ENCODE measurements at regions not wholly inside any gene's neighbourhood (a gene's known extent, or its start where the extent isn't known, plus 50 kb on each side); places are given as distances from the start of the nearest gene placed in this dataset.

DNA sequence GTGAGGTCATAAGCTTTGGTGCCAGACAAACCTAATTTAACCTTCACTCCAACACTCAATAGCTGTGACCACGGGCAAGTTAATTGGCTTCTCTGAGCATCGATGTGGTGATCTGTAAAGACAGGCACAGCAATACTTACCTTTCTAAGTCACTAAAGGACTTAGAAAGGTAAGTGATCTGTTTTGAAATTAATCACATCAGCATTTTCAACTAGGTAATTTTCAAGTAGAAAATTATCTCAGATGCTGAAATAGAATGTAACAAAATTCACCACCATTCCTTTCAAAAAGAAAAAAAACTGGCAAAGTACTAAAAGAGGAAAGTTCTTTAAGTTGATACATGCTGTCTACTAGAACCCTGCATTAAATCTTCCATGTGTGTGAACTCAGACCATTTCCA is 354.5 kb downstream of the ICE1 start:
- H3K18ac ChIP-seq (ENCODE audit: extremely low read depth, low read length), result no peak overlapping the region
- TF ChIP-seq RXRA (IDR thresholded peaks at IDR 0.05; ENCODE audit: insufficient read depth, low read depth, low read length) (no peak), GTF2F1 (IDR thresholded peaks at IDR 0.05; ENCODE audit: borderline replicate concordance, low read depth, low read length) (no peak), NANOG (IDR thresholded peaks at IDR 0.05; ENCODE audit: insufficient read depth, low read depth, low read length, poor library complexity, severe bottlenecking) (no peak), KDM5A (IDR thresholded peaks at IDR 0.05; ENCODE audit: low read length) (no peak), TBP (IDR thresholded peaks at IDR 0.05; ENCODE audit: low read depth, low read length) (no peak), RAD21 (IDR thresholded peaks at IDR 0.05 in 1 of 2, conservative IDR thresholded peaks at IDR 0.05 in 1 of 2; ENCODE audit: low read depth in 2 of 2, low read length in 2 of 2) (no peak), RNF2 (IDR thresholded peaks at IDR 0.05; ENCODE audit: borderline replicate concordance, low read depth, low read length, missing control alignments, poor library complexity, severe bottlenecking) (no peak), RBBP5 (IDR thresholded peaks at IDR 0.05; ENCODE audit: borderline replicate concordance, low read depth, low read length) (no peak), SIRT6 (IDR thresholded peaks at IDR 0.05; ENCODE audit: low read length) (no peak)
- H4K8ac ChIP-seq (ENCODE audit: extremely low read depth, insufficient read depth, low read length), result no peak overlapping the region
- no peak overlapping the region for H3K4ac ChIP-seq (replicated peaks; ENCODE audit: insufficient read length, low read depth, low read length)
- H2BK15ac ChIP-seq (ENCODE audit: low read length), result no peak overlapping the region
- H3K23me2 ChIP-seq (ENCODE audit: low read depth, low read length), result no peaks in the 10 kb centered on the region
- H2BK20ac ChIP-seq (ENCODE audit: low read length), result no peak overlapping the region
- no peak overlapping the region for H4K91ac ChIP-seq (replicated peaks; ENCODE audit: insufficient read length, low read length)
- ChIA-PET POLR2A (ENCODE audit: partially characterized antibody) (no interaction called here), CTCF (ENCODE audit: partially characterized antibody) (no interaction called here)
- H2BK120ac ChIP-seq (replicated peaks; ENCODE audit: low read depth, low read length), result no peak overlapping the region
- no peak overlapping the region for H2BK12ac ChIP-seq (ENCODE audit: low read depth, low read length)
- no peaks in the 10 kb centered on the region for H3K36me3 ChIP-seq (ENCODE audit: control insufficient read depth in 2 of 4, insufficient read depth in 4 of 4, low read length in 3 of 4)
- H4K5ac ChIP-seq (ENCODE audit: insufficient read length, low read depth, low read length), result no peak overlapping the region
- no peak overlapping the region for H2AFZ ChIP-seq (ENCODE audit: low read length)
- FAIRE-seq (no peak), DNase-seq (ENCODE audit: low read depth in 1 of 2, low spot score in 2 of 2) (no peak)
- no peak overlapping the region for H3K23ac ChIP-seq (ENCODE audit: insufficient read length)
- H3K14ac ChIP-seq (ENCODE audit: insufficient read length), result no peak overlapping the region
- H3K27me3 ChIP-seq (replicated peaks in 1 of 4; ENCODE audit: control insufficient read depth in 3 of 4, extremely low read depth in 1 of 4, insufficient read depth in 3 of 4, low read length in 3 of 4), result no peaks in the 10 kb centered on the region
- H3K9me3 ChIP-seq (ENCODE audit: insufficient read depth in 2 of 2, low read depth in 1 of 2, low read length in 1 of 2), result no peaks in the 10 kb centered on the region
- H4K20me1 ChIP-seq (replicated peaks in 1 of 2; ENCODE audit: control insufficient read depth in 1 of 2, insufficient read depth in 2 of 2, low read length in 2 of 2), result no peaks in the 10 kb centered on the region
- no peak overlapping the region for H3K27ac ChIP-seq (ENCODE audit: low read depth, low read length)
- H3K4me3 ChIP-seq (ENCODE audit: extremely low read depth in 1 of 4, insufficient read depth in 2 of 4, low read depth in 3 of 4, low read length in 4 of 4), result no peak overlapping the region
- H3K4me2 ChIP-seq (ENCODE audit: insufficient read depth in 1 of 2, low read depth in 2 of 2, low read length in 2 of 2), result no peak overlapping the region
- WGBS, 2 experiments (ENCODE audit: extremely low coverage in 1 of 2, insufficient coverage in 1 of 2, insufficient read length in 1 of 2, insufficient replicate concordance in 2 of 2, low coverage in 1 of 2, low lambda C conversion rate in 2 of 2, missing lambda C conversion rate in 1 of 2), result 86% methylated on average over 2 of the region's 2 CpGs; no CpG with 5 or more reads in 1 of the 2 experiments
- no peak overlapping the region for H2AK5ac ChIP-seq (ENCODE audit: low read depth, low read length)
- H3K4me1 ChIP-seq (replicated peaks in 1 of 4; ENCODE audit: control insufficient read depth in 3 of 4, insufficient read depth in 4 of 4, low read length in 3 of 4), result 0 out of 7 replicates have a peak, but pooled peaks cover 0 to 2% (median 0%) of the 10 kb centered on the region in 4 experiments
- H3K56ac ChIP-seq (replicated peaks; ENCODE audit: insufficient read length, low read depth, low read length), result no peak overlapping the region
- no peaks in the 10 kb centered on the region for H3K79me1 ChIP-seq (ENCODE audit: low read depth, low read length)
- H3K79me2 ChIP-seq (ENCODE audit: control insufficient read depth in 1 of 2, insufficient read depth in 2 of 2, low read length in 2 of 2), result no peaks in the 10 kb centered on the region
- H3K9ac ChIP-seq (replicated peaks in 1 of 4; ENCODE audit: extremely low read depth in 1 of 4, low read depth in 3 of 4, low read length in 3 of 4), result no peak overlapping the region
- H2BK5ac ChIP-seq (ENCODE audit: low read depth, low read length), result no peak overlapping the region

Measured in H1 (cell line).